NCI-H2107 treated with DMSO at 0.1 percent for 48 hours (cell line): ENCODE measurements at regions not wholly inside any gene's neighbourhood (a gene's known extent, or its start where the extent isn't known, plus 50 kb on each side); places are given as distances from the start of the nearest gene placed in this dataset.
A peak's percentile ranks its signal among the peaks of the same experiment; 100 is the strongest.

Experiments
- DNase-seq: peaks from one replicate; lab custom pipeline; 2025; ENCODE audit not compliant: unreplicated experiment; lab: John Stamatoyannopoulos, UW

DNA sequence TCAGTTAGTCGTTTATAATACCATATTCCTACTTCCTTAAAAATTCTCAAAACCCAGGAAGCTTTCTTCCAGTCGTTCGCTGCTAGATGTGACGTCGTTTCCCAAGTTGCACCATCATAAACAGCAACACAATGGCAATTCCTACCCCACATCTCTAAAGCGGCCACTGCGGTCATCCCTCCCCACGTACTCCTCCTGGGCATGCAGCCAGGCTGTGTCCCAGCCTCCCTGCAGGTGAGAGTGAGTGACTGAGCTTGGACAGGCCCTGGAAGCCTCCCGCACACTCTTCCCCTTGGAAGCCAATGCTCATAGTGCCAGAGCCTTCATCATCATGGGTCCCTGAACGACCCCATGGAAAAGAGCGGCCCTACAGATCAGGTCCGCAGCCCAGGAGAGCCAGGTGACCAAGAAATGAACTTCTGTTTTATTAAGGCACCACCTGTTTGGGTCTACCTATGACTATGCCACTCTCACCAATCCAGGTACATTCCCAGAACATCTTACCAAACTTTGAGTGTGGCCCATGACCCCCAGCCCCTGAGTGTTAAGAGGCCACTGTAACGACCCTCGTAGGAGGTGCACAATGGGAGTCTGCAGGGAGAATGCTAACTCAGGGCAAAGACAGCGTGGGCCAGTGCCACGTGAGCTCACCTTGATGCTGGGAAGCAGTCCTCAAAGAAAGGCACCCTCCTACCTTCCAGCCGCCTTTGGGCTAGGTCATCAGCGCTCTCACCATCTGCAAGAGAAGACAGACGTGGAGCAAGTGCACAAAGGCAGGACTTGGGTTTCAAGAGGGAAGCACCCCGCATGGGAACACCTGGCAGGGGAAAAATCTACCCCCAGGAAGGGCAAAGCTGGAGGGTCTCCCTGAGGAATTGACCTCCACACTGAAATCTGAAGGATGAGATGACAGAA is 74.7 kb upstream of the RAB6C start:
- DNase-seq = peak; percentile 86

DNA sequence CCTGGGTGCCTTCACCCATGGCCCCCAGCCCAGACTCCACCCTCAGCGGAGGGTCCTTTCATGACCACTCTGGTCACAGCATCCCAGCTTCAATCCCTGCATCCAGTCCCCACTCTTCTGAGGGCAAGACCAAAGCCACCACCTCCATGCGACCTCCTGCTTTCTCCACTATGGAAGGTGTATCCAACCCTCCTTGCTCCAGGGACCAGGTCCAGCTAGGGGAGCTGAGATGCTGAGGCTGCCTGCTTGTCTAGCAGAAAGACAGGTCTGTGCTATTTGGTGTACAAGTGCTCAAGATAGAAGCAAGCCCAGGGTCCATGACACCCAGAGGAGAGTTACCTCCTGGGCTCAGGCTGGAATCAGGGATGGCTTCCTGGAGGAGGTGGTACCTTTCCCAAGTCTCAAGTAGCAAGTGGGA is 73.8 kb upstream of the RAB6C start:
- no peak for DNase-seq

DNA sequence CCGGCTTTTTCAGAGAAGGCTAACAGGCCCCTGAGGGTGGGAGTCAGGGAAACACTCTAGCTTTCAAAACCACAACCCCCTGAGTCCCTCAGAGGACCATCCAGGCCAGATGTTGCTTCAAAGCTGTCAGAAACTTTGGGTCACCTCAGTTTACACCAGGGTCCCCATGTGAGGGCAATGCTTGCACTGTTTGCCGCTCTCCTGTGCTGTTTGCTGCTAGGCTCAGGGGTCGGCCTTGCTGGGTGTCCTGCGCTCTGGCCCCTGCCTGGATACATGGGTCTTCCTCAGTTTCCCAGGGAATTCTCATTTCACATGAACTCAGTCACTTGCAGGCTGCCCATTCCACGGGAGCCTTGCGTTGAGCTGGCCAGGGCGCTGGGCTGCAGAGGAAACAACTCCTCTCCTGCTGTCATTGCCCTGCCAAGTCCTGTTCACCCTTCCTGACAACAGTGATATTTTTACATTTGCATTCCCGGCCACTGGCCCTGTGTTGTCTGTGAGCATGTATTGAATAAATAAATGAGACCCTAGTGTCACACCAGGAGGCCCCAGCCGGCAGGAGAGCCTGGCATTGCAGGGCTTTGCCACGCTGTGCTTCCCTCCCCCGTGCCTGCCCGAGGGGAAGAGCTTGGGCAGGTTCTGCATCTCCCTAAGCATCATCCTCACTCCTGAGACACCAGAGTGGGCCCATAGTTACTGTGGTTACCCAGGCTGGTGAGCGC is 73.2 kb upstream of the RAB6C start:
- no peak for DNase-seq

DNA sequence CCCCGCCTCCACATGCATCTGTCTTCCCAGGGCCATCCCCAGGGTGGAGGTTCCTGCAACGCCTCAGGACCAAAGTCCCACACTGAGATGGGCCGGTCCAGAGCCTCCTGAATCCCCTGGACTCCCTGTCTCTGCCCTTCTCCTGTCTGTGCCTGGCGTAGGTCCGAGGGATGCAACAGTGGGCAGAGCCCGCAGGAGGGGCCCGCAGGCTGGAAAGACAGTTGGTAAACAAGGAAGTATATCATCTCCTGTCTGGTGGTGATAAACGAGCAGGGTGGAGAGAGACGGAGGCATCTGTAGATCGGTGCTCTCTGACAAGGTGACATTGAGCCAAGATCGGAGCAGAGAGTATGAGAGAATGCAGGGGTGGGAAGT is 72.6 kb upstream of the RAB6C start:
- DNase-seq = no peak

DNA sequence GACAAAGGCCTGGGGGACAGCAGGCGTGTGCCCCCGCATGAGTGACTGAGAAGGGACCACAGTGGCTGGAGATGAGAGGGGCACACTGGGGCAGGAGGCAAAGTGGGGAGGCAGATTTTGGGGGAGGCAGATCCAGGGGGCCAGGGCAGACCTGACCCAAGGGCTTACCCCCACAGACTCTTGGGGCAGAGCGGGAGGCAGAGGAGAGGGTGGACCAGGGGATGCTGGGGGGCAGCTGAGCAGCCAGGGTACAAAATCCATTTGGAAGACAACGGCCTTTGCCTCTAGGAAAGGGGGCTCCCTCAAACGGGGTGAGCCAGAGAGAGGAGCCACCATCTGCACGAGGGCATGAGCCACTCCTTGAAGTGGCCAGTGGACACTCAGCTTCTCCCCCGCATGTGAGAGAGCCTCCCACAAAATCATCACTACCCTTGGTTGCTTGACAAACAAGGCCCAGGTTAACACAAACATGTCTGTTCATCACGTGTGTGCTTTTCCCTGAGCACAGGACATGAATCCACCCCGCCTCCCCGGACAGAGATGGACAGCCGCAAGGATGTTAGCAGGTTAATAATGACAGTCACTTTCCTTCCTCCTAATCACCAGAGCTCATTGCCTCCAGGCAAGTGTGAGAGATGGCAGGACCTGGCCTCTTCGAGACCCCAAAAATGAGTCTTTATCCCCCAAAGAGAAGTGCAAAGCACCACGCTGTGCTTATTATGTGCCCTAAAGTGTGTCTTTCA is 72.0 kb upstream of the RAB6C start:
- no peak for DNase-seq

DNA sequence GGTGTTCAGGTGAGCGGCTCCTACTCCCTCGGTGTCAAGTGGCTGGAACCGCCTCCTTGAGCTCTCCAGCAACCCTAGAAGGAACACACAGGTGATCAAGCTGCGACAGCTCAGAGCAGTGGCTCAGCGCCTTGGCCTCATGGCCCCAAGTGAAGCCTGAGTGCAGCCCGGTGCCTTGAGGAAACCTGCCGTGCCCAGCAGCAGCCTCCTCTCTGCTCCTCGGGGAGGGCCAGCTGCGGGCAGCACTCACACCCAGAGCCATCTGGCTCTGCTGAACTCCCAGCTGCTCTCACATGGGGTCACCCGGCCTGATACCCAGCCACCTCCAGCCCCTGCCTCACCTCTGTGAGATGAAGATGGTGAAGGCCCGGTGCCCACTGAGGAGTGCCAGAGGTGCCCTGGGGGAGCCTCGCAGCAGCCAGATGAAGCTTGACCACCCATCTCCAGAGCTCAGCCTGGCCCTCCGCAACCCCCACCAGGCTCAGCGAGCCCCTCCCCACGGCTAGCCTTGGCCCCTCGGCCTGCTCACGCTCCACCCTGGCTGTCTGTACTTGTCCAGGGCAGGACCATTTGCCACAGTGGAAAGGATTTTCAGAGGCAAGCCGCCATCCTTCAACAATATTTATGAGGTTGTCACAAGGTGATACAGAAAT is 70.6 kb upstream of the RAB6C start:
- DNase-seq = no peak

DNA sequence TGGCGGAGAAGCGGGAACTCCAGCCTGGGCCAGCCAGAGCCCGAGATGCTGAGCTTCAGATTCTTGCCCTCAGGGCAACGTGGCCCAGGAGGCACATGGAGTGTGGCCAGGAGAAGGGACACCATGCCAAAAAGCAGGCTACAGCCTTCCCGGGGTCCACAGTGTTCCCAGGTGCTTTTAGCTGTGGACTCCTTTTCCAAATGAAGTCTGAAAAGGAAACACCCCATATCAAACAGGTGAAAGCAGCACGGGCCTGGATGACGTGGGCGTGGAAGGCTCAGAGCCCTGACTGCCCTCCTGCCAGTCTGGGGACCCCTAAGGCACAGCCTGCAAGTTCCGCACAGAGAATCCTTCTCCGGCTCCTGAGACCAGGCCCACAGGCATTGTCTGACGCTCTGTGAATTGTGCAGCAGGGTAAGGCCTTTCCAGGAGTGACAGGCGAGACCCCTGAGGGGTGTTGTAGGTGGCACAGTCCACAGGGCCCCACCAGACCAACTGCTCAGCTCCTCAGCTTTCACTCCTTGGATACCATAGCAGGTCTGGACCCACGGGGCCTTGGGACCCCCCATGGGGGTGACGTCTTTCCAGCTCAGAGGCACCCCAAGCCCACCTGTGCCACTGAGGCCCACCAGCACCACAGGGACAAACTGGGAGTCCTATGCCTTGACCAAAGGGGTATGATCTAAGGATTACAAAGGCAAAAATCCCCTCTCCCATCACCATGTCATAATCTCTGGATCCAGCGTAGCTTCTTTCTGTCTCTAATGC is 69.6 kb upstream of the RAB6C start:
- no peak for DNase-seq

DNA sequence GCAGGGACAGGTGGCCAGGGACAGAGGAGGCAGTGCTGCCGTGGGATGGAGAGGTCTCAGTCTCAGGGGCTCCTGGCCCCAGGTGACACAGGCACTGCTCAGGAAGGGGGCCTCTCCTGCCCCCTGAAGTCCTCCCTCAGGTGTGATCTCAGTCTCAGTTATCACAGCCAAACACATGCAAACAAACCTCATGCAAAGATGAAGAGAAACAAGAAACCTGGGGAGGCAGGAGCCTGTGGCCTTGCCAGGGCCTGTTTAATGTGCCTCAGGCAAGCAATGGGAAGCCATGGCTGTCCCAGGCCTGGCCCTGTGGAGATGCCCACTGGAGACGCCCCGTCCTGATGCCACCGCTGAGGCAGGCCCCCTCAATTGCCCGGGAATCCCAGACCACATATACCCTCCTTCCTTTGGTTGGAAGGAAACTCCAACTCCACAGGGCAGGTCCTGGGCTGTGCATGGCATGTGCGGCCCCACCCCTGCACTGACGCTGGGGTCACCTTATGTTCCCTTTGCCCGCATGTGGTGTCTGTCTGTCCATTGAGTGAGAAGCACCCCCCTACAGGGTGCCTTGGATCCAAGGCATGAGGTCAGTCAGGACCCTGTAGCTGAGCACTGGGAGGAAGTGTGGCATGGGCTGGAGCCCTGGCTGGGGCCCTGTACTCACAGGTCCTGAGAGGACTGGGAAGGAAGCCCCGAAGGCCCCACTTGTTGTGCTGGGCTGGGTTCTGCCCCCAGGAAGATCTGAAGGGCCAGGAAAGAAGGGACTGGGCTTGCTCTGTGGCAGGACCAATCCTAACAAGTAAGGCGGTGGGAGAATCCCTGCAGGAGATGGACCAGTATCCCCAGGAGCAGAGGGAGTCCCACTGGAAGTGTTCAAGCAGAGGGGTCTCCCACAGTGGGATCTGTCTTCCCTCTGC is 68.8 kb upstream of the RAB6C start:
- DNase-seq = no peak

DNA sequence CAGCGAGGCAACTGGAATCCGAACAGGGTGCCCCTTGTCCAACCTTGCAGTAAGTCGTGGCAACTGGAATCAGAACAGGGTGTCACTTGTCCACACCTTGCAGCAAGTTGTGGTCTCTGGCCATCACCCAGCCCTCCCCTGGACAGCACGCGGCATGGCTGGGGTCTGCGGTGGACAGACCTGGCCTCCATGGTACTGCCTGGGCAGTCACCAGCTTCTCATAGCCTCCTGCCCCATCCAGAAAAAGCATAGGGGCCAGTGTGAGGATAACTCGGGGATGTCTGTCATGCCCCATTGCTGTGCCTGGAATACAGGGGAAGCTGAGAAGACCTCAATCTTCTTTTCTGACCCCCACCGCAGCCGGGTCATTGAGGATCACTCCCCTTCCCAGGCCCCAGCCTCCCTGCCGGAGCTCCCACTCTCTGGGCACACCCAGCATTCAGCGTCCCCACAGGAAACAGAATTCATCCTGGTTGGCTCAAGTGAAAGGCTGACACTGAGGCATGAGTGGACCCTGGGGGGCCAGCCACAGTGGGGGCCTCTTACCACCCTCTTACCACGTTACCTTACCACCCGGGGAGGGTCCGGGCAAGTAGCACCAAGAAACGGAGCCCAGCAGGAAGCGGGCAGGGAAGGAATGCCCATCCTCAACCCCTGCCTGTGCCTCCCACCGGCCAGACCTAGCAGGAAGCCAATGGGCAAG is 68.0 kb upstream of the RAB6C start:
- no peak for DNase-seq

DNA sequence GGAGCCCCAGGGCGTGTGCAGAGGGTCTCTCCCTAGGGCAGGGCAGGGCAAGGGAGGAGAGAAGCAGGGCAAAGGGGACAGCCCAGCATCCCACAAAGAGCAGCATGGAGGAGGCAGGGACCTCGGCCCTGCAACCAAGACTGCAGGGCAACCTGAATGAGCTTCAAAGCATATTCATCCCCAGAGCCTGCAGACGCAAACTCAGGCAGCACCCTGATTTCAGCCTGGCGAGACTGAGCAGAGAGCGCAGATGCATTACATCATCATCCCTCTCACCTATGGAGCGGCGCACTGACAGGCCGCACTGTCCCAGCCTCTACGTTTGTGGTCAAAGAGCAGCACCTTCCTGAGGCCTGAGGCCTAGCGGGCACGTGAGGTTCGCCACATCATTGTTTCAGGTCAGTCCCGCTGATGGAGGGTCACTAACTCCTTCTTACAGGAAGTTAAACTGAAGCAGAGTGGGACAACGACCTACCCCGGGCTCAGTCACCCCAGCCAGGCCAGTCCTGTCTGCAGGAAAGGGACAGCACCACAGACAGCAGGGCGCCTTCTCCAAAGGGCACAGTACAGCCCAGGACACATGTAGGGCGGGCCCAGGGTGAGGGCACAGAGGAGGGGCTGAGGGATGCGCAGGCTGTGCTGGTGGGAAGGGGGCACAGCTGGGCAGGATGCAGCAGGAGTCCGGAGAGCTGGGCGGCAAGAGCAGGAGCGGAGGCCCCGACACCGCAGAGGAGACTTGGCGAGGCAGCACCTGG is 67.2 kb upstream of the RAB6C start:
- no peak for DNase-seq

DNA sequence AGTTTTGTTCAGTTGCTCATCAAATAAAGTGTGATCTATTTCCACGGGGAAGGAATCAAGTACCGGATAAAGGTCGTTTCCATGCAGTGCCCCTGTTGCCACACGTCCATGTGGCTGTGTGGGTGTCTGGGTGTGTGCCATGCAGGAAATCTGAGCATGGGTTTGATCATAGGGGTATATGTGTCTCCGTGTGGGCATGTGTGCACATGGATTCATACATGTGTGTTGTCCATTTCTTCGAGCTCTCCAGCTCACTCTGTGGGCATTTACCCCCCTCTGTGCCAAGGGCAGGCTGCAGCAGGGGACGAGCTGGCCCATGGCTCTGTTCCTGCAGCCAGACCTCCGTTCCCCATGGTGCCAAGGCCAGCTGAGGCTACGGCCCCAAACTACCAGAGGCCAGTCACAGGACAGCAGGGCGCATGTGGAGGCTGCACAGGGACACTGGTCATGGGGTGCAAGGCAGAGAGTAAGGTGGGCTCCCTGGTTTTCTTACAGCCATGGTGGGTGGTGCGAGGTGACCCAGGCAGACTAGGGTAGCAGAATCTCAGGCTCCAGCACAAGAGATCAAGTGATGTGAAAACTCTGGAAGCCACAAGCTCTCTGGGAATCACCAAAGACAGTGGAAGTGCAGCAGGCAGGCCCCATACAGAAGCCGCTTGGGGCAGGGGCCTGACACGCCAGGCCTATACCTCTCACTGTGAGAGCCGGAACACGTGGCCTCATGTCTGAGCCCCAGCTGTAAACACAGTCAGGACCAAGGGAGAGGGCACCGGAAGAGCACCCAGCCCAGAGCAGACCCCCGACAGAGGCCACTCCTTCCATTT is 66.4 kb upstream of the RAB6C start:
- no peak for DNase-seq

DNA sequence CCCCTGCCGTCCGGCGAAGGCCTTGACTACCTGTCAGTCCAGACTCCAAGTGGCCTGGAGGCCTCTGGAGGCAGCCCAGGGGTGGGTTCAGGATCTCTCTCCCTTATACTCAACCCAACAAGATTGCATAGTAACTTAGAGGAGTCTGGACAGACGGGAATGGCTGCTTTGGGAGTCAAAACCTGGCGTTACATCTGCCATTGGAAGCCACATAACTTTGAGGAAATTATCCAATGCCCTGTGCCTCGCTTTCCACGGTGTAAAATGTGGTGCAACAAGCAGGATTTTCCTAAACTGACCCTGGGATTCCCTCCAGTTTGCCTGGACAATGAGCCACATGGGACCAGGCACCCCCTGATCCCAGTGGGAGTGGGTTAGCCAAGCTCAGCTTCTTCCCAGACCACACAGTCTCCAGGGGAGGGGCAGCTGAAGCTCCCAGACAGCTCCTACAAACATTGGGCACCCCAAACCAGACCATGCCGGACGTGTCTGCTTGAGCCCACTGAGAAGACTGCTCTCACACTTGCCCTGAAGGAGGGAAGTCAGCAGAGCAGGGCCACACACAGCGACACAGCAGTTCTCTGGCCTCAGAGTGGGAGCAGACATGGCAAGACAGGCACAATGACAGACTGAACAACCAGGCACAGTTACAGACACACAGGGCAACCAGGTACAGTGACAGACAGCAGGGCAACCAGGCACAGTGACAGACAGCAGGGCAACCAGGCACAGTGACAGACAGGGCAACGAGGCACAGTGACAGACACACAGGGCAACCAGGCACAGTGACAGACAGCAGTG is 65.6 kb upstream of the RAB6C start:
- no peak for DNase-seq

DNA sequence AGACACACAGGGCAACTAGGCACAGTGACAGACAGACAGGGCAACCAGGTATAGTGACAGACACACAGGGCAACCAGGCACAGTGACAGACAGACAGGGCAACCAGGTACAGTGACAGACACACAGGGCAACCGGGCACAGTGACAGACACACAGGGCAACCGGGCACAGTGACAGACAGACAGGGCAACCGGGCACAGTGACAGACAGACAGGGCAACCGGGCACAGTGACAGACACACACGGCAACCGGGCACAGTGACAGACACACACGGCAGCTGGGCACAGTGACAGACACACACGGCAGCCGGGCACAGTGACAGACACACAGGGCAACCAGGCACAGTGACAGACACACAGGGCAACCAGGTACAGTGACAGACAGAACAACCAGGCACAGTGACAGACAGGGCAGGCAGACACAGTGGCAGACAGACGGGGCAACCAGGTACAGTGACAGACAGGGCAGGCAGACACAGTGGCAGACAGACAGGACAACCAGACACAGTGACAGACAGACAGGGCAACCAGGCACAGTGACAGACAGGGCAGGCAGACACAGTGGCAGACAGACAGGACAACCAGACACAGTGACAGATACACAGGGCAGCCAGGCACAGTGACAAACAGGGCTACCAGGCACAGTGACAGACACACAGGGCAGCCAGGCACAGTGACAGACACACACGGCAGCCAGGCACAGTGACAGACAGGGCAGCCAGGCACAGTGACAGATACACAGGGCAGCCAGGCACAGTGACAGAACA is 64.7 kb upstream of the RAB6C start:
- no peak for DNase-seq

DNA sequence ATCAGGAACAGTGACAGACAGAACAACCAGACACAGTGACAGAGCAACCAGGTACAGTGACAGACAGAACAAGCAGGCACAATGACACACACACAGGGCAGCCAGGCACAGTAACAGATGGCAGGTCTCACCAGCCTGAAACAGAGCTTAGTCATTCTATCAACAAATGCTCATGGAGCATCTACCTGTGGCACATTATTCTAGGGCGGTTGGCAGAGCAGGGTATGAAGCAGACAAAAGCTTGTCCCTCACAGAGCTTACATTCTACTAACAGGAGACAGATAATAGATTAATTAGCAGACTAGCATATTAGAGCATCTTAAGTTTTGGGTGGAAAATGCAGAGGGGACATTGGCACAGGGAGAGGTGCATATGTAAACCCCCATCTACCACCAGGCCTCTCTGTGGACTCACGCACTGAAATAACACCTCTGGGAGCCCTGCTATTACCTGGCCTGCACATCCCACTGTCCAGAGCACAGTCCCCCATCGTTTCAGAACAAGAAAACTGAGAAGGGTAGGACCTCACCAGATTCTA is 64.1 kb upstream of the RAB6C start:
- DNase-seq = no peak

DNA sequence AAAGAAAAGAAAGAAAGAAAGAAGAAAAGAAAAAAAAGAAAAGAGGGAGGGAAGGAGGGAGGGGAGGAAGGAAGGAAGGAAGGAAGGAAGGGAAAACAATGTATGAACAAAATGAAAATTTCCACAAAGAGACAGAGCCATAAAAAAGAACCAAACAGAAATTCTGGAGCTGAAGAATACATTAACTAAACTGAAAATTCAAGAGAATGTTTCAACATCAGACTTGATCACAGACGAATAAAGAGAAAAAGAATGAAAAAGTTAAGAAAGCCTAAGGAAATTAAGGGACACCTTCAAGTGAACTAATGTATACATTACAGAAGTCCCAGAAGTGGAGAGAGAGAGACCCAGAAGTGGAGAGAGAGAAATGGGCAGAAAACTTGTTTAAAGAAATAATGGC is 60.9 kb upstream of the RAB6C start:
- DNase-seq = no peak
